Cardiac septum (tissue), 1 donor: ENCODE measurements at regions not wholly inside any gene's neighbourhood (a gene's known extent, or its start where the extent isn't known, plus 50 kb on each side); places are given as distances from the start of the nearest gene placed in this dataset.
"Not testable (repeated sequence)": the region's sequence is repeated elsewhere in the genome, so short reads cannot be mapped to it uniquely, and the experiment has no call there.

ENCODE experiments used
- DNase-seq: peaks from one replicate; pipeline ENCODE4 v3.0.0-alpha.2; 2020; ENCODE audit warnings: low spot score
- intact Hi-C: fragments of 100-400 bp; cut with DNase I; formaldehyde crosslinking; loops from one replicate; pipeline ENCODE4 v1.14.0; 2022
- donor health status: DM: no; HTN: no; CAD: no.

DNA sequence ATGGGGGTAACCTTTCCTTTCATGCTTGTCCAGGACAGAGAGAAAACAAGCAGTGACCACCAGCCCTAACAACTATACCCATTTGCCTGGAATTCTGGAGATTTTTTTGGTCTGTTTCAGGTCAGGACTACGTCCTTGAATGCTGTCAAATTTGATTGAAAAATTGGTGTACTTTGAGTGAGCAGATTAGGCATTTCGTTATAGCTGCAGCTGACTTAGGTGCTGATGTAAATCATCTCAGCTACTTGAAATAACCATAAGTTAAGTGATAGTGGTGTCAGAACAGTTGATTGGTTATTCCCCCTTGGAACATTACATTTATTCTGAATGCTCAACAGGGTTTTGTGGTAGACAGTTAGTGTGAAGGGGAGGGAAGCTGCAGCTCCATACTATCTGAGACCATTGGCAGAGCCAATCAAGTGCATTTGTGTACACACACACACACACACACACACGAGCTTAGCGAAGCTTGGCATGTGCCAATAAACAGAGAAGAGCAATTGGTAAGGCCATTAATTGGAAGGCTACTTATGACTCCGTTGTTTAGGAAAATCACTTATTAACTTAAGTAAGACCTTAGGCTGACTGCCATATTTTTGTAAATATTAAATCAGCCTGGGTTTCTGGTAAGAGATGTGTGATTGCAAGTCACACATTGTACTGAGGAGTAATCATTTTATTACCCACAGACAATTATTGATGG is 447.8 kb downstream of the MFSD1 start:
- intact Hi-C loops: loop anchor here (10.0 kb wide), 1 partner anchor 115 kb away; no protein-coding TSS in a partner anchor
- no peak for DNase-seq

GRCh38 chr3:159250961-159251360 is 449.1 kb downstream of the MFSD1 start:
- intact Hi-C loops: loop anchor here (10.0 kb wide), 1 partner anchor 116 kb away; no protein-coding TSS in a partner anchor
- no peak for DNase-seq

- DNase-seq: no peak
- intact Hi-C loops: loop anchor here (10.0 kb wide), 1 partner anchor 117 kb away; no protein-coding TSS in a partner anchor
These were observed 450.4 kb downstream of the MFSD1 start for GRCh38 chr3:159252274-159252673.

DNA sequence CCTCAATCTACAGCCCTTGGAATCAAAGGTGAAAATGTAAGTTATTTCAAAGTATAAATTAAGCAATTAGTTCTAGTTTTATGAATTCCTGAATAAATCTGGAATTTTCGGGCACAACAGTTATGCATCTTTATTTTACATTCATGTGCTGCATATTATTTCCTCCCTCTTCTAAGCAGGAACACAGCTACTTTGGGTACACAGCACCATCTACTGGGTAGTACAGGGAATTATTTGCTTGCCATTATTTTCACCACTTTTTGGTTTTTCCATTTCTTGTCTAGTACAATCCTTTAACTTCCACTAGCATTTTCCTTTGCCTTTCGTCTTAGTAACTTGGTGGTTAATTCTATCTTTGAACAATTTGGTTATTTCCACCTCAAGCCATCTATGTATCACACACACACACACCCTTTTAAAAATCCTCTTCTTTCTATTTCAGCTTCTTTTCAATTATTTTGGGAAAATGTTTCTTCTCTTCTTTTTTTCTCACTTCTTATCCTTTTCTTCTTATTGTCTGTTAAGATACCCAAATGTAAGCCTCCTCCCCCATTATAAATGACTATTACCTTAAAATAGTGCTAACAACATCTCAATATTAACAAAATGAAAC is 451.0 kb downstream of the MFSD1 start:
- DNase-seq: no peak
- intact Hi-C loops: loop anchor here (10.0 kb wide), 1 partner anchor 118 kb away; no protein-coding TSS in a partner anchor

DNA sequence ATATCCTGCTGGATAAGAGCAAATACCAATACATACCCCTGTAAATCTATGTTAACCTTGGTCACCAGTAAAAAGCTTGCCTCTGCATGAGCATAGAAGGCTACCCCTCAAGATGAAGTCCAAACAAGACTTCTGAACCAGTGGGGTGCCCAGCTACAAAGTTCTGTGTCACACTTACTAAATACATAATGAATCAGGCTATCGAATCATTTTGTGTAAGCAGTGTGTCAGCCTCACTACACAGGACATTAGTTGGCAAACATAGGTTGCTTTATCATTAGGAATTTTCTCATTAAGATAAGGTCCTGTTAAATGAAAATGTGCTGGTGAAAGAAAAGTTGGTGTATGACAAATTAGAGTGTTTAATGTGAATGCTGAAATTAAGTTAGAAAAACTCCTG is 452.0 kb downstream of the MFSD1 start:
- DNase-seq: no peak
- intact Hi-C loops: loop anchor here (10.0 kb wide), 1 partner anchor 119 kb away; no protein-coding TSS in a partner anchor

- intact Hi-C loops: loop anchor here (10.0 kb wide), 1 partner anchor 123 kb away; no protein-coding TSS in a partner anchor
- no peak for DNase-seq
These were observed 456.1 kb downstream of the MFSD1 start for GRCh38 chr3:159257954-159258353.

- intact Hi-C loops: loop anchor here (10.0 kb wide), 1 partner anchor 124 kb away; no protein-coding TSS in a partner anchor
- no peak for DNase-seq
These were observed 457.1 kb downstream of the MFSD1 start for GRCh38 chr3:159258934-159259333.

DNA sequence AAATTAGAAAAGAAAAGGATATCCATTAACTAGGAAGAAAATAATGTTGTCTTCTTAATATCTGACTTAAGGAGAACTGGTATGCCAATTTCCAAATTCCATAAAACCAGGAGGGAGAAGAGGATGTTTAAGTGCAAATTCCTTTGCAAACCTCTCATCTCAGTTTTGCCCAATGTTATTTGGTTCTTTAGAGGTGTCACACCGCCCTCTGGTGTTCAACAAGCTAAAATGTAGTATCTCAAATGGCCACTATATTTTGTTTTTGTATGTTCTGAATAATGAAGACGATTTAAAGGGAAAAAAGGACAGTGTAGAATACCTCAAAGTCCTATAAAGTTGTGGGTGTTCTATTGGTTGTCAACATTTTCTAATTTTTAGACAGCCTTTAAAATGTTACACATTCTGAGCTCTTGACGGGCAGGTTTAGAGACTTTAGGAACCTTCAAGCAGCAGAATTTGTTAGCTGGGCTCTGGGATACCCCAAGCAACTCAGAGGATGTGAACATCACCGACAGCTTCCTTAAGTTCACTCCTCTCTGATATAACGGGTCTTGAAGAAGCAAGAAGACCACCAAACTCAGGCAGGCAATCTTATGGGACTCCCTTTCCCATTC is 458.3 kb downstream of the MFSD1 start:
- intact Hi-C loops: loop anchor here (2.0 to 10.0 kb wide), 4 partner anchors 343 to 742 kb away; no protein-coding TSS in a partner anchor
- DNase-seq: no peak

DNA sequence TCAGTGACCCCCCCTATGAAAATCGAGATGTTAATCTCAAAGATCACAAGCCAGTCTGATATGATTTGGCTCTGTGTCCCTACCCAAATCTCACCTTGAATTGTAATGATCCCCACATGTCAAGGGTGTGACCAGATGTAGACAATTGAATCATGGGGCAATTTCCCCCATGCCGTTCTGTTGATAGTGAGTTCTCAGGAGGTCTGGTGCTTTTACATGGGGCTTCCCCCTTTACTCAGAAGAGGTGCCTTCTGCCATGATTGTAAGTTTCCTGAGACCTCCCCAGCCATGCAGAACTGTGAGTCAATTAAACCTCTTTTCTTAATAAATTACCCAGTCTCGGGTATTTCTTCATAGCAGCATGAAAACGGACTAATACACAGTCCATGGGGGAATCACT is 459.5 kb downstream of the MFSD1 start:
- not testable (repeated sequence) for DNase-seq
- intact Hi-C loops: loop anchor here (2.0 to 10.0 kb wide), 4 partner anchors 344 to 741 kb away; no protein-coding TSS in a partner anchor

DNA sequence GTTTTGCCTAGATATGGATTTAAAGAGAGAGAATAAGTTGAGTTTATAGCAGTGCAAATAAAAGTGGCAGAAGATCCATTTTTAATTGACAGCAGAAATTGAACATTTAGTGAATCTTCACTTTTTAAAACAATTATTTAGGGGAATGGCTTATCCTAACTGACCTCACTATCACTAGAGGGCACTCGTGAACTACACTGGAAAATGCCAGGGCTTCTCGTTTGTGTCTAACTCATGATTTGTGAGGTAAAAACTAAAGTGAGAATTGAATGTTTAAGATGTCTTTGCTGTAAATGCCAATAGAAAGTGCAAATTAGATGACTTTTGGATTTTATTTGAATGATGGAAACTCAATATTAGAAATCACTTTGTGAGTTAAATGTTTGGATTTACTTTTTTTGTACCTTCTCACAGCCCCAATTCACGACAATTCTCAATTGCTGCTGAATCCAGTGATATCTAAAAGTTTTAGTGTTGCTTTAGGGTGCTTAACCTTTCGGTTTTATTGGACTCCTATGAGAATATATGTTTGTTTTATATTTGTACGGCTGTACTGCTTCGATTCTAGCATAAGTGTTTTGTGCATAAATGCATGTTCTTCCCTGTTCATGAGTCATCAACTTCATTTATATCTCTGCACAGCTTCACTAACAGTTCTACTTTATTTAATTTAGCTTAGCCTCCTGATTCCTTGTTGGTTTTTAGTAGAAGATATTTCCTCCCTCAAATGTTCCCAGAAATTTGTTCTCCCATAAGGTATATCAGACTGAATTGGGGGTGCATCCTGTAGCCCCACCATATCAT is 462.1 kb downstream of the MFSD1 start:
- intact Hi-C loops: loop anchor here (2.0 to 10.0 kb wide), 4 partner anchors 347 to 738 kb away; no protein-coding TSS in a partner anchor
- no peak for DNase-seq

GRCh38 chr3:159265705-159266104 is 463.9 kb downstream of the MFSD1 start:
- no peak for DNase-seq
- intact Hi-C loops: loop anchor here (5.0 to 10.0 kb wide), 2 partner anchors 552 to 619 kb away; no protein-coding TSS in a partner anchor

GRCh38 chr3:159266779-159267178 is 464.9 kb downstream of the MFSD1 start:
- DNase-seq: no peak
- intact Hi-C loops: loop anchor here (5.0 to 10.0 kb wide), 2 partner anchors 551 to 618 kb away; no protein-coding TSS in a partner anchor

DNA sequence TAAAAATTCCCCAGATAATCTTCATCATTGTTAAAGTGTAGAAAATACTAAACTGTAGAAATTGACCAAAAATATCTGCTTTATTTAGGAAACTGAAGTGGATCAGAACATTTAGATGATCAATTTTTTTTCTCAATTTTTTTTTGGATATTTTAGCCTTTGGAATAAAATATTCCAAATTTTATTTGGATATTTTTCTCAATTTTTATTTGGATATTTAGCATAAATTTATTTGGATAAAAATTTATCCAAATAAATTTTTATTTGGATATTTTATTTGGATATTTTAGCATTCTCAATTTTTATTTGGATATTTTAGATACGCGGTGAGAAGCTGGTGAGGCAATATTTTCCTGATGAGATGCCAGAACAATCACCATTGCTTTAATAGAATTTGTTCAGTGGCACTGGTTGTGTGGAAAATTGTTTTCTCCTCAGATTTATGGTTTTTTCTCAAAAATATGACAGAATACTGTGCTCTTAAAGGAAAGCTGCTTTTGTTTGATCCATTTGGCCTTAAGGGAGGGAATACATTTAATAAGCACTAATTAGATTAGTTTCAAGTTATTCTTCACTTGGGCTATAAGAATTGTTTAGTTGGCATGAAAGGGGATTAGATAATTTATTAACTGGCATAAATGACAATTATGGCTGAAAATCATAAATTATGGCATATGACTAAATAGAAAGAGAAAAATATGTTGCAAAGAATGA is 470.1 kb downstream of the MFSD1 start:
- intact Hi-C loops: no loop called here
- no peak for DNase-seq

DNA sequence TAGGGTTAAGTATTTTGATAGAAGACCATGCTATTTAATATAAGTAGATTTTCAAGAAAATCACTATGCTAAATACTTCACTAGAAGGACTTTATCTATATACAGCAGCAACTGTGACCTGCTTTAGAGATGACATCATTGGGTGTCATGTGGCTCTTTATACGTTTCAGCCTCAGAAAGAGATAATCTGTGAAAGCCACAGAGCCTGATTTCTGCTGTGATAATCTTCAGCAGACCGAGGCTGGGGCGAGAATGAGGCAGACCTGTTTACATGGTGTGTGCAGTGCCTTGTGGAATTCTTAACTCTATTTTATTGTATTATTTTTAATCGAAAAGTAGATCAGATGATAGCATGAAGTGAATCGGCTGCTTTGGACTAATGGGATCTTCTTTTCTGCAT is 471.2 kb downstream of the MFSD1 start:
- intact Hi-C loops: no loop called here
- no peak for DNase-seq

DNA sequence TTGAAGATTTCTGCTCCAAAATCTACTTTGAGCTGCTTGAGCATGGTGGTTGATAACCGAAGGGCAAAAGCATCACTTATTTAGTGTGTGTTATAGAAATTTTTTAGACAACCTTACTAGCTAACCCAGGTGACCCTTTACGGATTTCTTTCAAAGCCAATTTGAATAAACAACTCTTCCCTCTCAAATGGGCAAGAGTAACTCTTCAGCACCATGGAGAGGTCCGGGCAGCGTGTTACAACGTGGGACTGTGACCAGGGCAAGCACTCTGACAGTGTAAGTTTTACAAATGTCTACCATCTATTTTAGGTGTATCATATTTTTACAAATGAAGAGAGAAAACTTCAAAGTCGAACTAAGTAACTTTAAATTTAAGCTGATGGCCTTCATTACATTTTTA is 471.8 kb downstream of the MFSD1 start:
- intact Hi-C loops: no loop called here
- DNase-seq: no peak

DNA sequence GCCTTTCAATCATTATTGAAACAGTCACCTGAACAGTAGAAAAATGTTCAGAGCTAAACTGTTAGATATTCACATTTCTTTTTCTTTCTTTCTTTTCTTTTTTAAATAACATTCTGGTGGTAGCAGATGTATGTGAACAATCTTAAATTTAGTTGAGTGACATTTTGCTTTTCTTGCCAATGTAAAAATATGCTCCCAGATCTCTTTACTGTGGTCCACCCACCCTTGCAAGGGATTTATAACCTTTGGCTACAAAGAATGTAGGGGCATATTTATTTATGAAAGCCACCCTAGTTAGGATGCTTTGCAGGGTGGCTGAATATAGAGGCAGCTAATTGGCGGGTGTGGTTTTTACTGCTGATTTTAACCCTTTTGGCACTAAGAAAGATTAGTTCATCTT is 473.9 kb downstream of the MFSD1 start:
- no peak for DNase-seq
- intact Hi-C loops: no loop called here

- intact Hi-C loops: no loop called here
- no peak for DNase-seq
These were observed 476.0 kb downstream of the MFSD1 start for GRCh38 chr3:159277814-159278213.

- intact Hi-C loops: no loop called here
- DNase-seq: no peak
These were observed 478.7 kb downstream of the MFSD1 start for GRCh38 chr3:159280386-159281191.
